ENCODE measurements at regions not wholly inside any gene's neighbourhood (a gene's known extent, or its start where the extent isn't known, plus 50 kb on each side); places are given as distances from the start of the nearest gene placed in this dataset.

- DNase-seq: no peak
- WGBS, 5 donors: 50 to 79% (median 67%) methylated on average over 1 of the region's 1 CpG
- intact Hi-C loops (cut with DNase I; ENCODE audit: low total_unique reads): no loop called here
These were observed 981.9 kb downstream of the TUSC7 start for GRCh38 chr3:117691526-117691925.

DNA sequence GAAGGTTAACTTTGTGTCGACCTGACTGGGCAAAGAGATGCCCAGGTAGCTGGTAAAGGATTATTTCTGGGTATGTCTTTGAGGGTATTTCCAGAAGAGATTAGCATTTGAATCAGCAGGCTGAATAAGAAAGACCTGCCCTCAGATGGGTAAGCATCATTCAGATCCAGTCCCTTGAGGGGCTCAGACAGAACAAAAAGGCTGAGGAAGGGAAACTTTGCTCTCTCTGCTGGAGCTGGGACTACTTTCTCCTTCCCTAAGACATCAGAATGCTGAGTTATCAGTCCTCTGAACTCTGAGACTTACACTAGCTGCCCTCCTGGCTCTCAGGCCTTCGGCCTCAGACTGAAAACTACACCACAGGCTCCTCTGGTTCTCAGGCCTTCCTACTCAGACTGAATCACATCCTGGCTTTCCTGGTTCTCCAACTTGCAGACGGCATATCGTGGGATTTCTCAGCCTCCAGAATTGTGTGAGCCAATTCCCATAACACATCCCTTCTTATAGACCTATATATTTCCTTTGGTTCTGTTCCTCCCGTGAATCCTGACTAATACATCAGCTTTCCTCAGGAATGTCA, 982.9 kb downstream of the TUSC7 start:
- DNase-seq: no peak
- no peaks in the 10 kb centered on the region for H3K4me1 ChIP-seq
- no peaks in the 10 kb centered on the region for H3K27me3 ChIP-seq (replicated peaks in 1 of 7)
- no peak for TF ChIP-seq POLR2A (IDR thresholded peaks at IDR 0.05)
- TF ChIP-seq POLR2AphosphoS5 (IDR thresholded peaks at IDR 0.05): no peak
- TF ChIP-seq CTCF (IDR thresholded peaks at IDR 0.05 in 8 of 11, conservative IDR thresholded peaks at IDR 0.05 in 3 of 11): no peak
- 69 to 81% (median 77%) methylated on average over 5 of the region's 5 CpGs for WGBS, 5 donors
- H3K36me3 ChIP-seq: no peaks in the 10 kb centered on the region
- no peak overlapping the region for H3K4me3 ChIP-seq
- intact Hi-C loops (cut with DNase I; ENCODE audit: low total_unique reads): no loop called here
- no peaks in the 10 kb centered on the region for H3K9me3 ChIP-seq
- no peak overlapping the region for H3K27ac ChIP-seq

More at GRCh38 chr3:117691526-117691925, 981.9 kb downstream of the TUSC7 start:
- TF ChIP-seq CTCF (IDR thresholded peaks at IDR 0.05 in 8 of 11, conservative IDR thresholded peaks at IDR 0.05 in 3 of 11): no peak
- no peak for TF ChIP-seq POLR2A (IDR thresholded peaks at IDR 0.05)
- TF ChIP-seq POLR2AphosphoS5 (IDR thresholded peaks at IDR 0.05): no peak
- Histone ChIP-seq H3K4me3 (no peak overlapping the region), H3K27ac (no peak overlapping the region), H3K9me3 (no peaks in the 10 kb centered on the region), H3K27me3 (replicated peaks in 1 of 7) (no peaks in the 10 kb centered on the region), H3K36me3 (no peaks in the 10 kb centered on the region), H3K4me1 (no peaks in the 10 kb centered on the region)

DNA sequence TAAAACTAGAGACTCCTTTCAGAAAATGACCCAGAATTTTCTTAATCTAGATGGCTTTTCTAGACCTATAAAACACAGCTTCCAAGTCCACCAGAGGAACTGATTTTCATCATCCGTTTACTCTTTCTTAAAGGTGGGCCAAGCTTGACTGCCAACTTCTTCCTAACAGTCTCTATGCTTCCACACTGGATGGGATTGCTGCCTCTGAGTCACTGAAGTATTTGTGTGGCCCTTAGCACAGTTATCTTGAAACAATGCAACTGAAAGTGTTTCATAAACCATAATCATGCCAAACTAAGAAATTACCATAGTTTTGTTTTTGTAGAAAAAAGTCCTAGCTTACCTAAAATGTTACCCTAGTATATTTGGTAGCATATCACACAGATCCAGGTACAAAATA, 985.7 kb downstream of the TUSC7 start:
- Histone ChIP-seq H3K27ac (no peak overlapping the region), H3K4me1 (no peaks in the 10 kb centered on the region), H3K36me3 (no peaks in the 10 kb centered on the region), H3K9me3 (no peaks in the 10 kb centered on the region), H3K4me3 (no peak overlapping the region), H3K27me3 (replicated peaks in 1 of 7) (no peaks in the 10 kb centered on the region)
- intact Hi-C loops (cut with DNase I; ENCODE audit: low total_unique reads): no loop called here
- WGBS, 5 donors: 84 to 93% (median 91%) methylated on average over 1 of the region's 1 CpG
- DNase-seq: no peak
- no peak for TF ChIP-seq POLR2A (IDR thresholded peaks at IDR 0.05)

DNA sequence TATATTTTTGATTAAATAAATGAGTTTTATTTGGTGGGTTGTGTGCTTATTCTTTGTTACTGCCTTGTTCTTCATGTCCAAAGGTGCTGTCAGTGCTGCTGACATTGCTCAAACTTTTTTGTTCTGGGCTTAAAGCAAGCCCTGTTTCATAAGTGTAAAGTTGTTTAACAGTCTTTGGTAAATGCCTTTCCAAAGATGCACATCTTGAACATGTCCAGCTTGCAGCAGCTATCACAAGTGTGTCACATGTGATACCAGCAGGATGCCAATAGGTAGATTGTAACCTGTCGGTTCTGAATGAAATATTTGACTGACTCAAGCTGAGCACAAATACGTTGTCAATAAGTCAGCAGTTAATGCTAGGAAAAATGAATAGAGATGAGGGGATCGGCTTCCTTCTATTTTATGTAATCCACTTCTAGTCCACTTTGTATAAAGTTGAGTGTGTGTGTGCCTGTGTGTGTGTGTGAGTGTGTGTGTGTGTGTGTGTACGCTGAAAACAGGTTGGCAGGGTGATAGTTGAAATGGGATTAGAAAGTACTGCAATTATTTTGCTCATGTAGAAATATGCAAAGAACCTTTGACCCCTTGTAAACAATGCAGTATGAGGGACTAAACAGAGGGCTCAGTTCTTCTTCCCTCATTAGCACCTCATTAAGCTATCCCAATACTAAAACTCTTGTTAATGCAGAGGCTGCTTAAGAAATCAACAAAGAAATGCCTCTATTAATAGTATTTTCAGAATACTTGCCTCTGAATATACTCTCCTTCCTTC, 986.5 kb downstream of the TUSC7 start:
- H3K4me1 ChIP-seq: no peaks in the 10 kb centered on the region
- H3K27ac ChIP-seq: no peak overlapping the region
- TF ChIP-seq POLR2A (IDR thresholded peaks at IDR 0.05): no peak
- H3K27me3 ChIP-seq (replicated peaks in 1 of 7): no peaks in the 10 kb centered on the region
- WGBS, 5 donors: 80 to 87% (median 80%) methylated on average over 4 of the region's 4 CpGs
- intact Hi-C loops (cut with DNase I; ENCODE audit: low total_unique reads): no loop called here
- no peak for DNase-seq
- H3K4me3 ChIP-seq: no peak overlapping the region
- H3K9me3 ChIP-seq: no peaks in the 10 kb centered on the region
- no peaks in the 10 kb centered on the region for H3K36me3 ChIP-seq

- DNase-seq: no peak
- Histone ChIP-seq H3K4me1 (no peaks in the 10 kb centered on the region), H3K9me3 (no peaks in the 10 kb centered on the region), H3K27me3 (replicated peaks in 1 of 7) (no peaks in the 10 kb centered on the region), H3K36me3 (no peaks in the 10 kb centered on the region), H3K27ac (no peak overlapping the region), H3K4me3 (no peak overlapping the region)
- intact Hi-C loops (cut with DNase I; ENCODE audit: low total_unique reads): no loop called here
- 71 to 79% (median 74%) methylated on average over 5 of the region's 5 CpGs for WGBS, 5 donors
- TF ChIP-seq CTCF (IDR thresholded peaks at IDR 0.05 in 8 of 11, conservative IDR thresholded peaks at IDR 0.05 in 3 of 11) (no peak), POLR2A (IDR thresholded peaks at IDR 0.05) (no peak), POLR2AphosphoS5 (IDR thresholded peaks at IDR 0.05) (no peak)
These were observed 987.4 kb downstream of the TUSC7 start for GRCh38 chr3:117696851-117697407.

Measured in spleen (tissue), 11 donors.